Chondrocyte (in vitro differentiated cells): ENCODE measurements at regions not wholly inside any gene's neighbourhood (a gene's known extent, or its start where the extent isn't known, plus 50 kb on each side); places are given as distances from the start of the nearest gene placed in this dataset.

Source experiments
- DNase-seq: peaks from one replicate; pipeline ENCODE4 v3.0.0; 2021; ENCODE audit warnings: mixed read lengths, low spot score
- H3K27ac Mint-ChIP-seq: one replicate; pipeline ENCODE4 v1.8.0; 2021; ENCODE audit warnings: mild to moderate bottlenecking, moderate library complexity, mixed read lengths; ENCODE audit not compliant: unreplicated experiment
- H3K27me3 Mint-ChIP-seq: 2 replicates; pipeline ENCODE4 v1.8.0; 2021; ENCODE audit warnings: low read depth, mixed read lengths
- H3K36me3 Mint-ChIP-seq: 2 replicates; pipeline ENCODE4 v1.8.0; 2021; ENCODE audit warnings: low read depth, mixed read lengths
- H3K4me1 Mint-ChIP-seq: 2 replicates; pipeline ENCODE4 v1.8.0; 2021; ENCODE audit warnings: low read depth, mild to moderate bottlenecking, mixed read lengths
- H3K4me3 Mint-ChIP-seq: one replicate; pipeline ENCODE4 v1.8.0; 2021; ENCODE audit warnings: mild to moderate bottlenecking, moderate library complexity, mixed read lengths; ENCODE audit not compliant: unreplicated experiment
- H3K9me3 Mint-ChIP-seq: 2 replicates; pipeline ENCODE4 v1.8.0; 2021; ENCODE audit warnings: low read depth, mixed read lengths
- CTCF ChIP-seq: fragments of 200-600 bp; sonication (generic); IDR thresholded peaks from 2 replicates; pipeline ENCODE4 v1.5.0; 2021; ENCODE audit warnings: antibody characterized with exemption, mild to moderate bottlenecking, moderate library complexity

- Mint-ChIP-seq H3K27ac (no peak overlapping the region), H3K36me3 (no peaks in the 10 kb centered on the region), H3K4me3 (no peak overlapping the region), H3K27me3 (no peaks in the 10 kb centered on the region), H3K9me3 (no peaks in the 10 kb centered on the region), H3K4me1 (peaks cover 11% of the 10 kb centered on the region)
- DNase-seq, result no peak
- no peak for TF ChIP-seq CTCF
These were observed 82.6 kb downstream of the POU3F3 start for GRCh38 chr2:104936527-104936926.

- Mint-ChIP-seq H3K4me3 (no peak overlapping the region), H3K36me3 (no peaks in the 10 kb centered on the region), H3K27ac (no peak overlapping the region), H3K27me3 (no peaks in the 10 kb centered on the region), H3K4me1 (peaks cover 11% of the 10 kb centered on the region), H3K9me3 (no peaks in the 10 kb centered on the region)
- DNase-seq, result no peak
- no peak for TF ChIP-seq CTCF
These were observed 84.5 kb downstream of the POU3F3 start for GRCh38 chr2:104938231-104938941.

GRCh38 chr2:104939570-104940217 lies 85.8 kb downstream of the POU3F3 start:
- TF ChIP-seq CTCF, result no peak
- H3K36me3 Mint-ChIP-seq, result no peaks in the 10 kb centered on the region
- DNase-seq, result no peak
- H3K4me1 Mint-ChIP-seq, result peaks cover 11% of the 10 kb centered on the region
- H3K27ac Mint-ChIP-seq, result no peak overlapping the region
- H3K9me3 Mint-ChIP-seq, result no peaks in the 10 kb centered on the region
- H3K27me3 Mint-ChIP-seq, result no peaks in the 10 kb centered on the region
- peak overlapping the region; percentile 7 for H3K4me3 Mint-ChIP-seq

- H3K4me3 Mint-ChIP-seq, result no peak overlapping the region
- peaks cover 14% of the 10 kb centered on the region for H3K27me3 Mint-ChIP-seq
- peaks cover 9% of the 10 kb centered on the region for H3K4me1 Mint-ChIP-seq
- H3K36me3 Mint-ChIP-seq, result no peaks in the 10 kb centered on the region
- peak; percentile 82 for TF ChIP-seq CTCF
- H3K27ac Mint-ChIP-seq, result no peak overlapping the region
- no peak for DNase-seq
- no peaks in the 10 kb centered on the region for H3K9me3 Mint-ChIP-seq
These were observed 90.6 kb downstream of the POU3F3 start for GRCh38 chr2:104944495-104944894.

DNA sequence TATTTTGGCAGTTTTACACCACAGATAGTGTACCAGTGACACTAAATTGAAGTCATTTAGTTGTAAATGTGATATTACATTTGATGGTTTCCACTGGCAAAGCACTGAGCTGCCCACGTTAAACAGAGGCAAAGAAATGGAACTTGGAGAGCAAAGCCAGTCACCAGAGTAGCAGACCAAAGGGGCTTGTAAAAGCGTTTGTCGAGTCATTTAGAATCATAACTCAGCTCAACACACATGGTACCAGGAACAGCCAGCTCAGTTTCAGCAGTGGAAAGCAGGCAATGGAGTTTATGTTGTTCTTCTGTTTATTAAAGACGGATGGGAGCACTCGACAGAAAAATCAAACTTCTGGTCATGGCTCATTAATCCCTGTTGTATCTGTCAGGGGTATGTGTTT lies 91.2 kb downstream of the POU3F3 start:
- Mint-ChIP-seq H3K27me3 (peaks cover 16% of the 10 kb centered on the region), H3K36me3 (no peaks in the 10 kb centered on the region)

More for the DNA sequence above, 91.2 kb downstream of the POU3F3 start:
- no peak for TF ChIP-seq CTCF
- H3K27ac Mint-ChIP-seq, result no peak overlapping the region
- H3K4me1 Mint-ChIP-seq, result peaks cover 4% of the 10 kb centered on the region
- H3K9me3 Mint-ChIP-seq, result no peaks in the 10 kb centered on the region
- H3K4me3 Mint-ChIP-seq, result no peak overlapping the region
- no peak for DNase-seq
